GM12865 (cell line): ENCODE measurements at regions not wholly inside any gene's neighbourhood (a gene's known extent, or its start where the extent isn't known, plus 50 kb on each side); places are given as distances from the start of the nearest gene placed in this dataset.

Experiments used
- DNase-seq: peaks from one replicate; pipeline ENCODE4 v3.0.0; 2010; ENCODE audit warnings: low read depth
- H3K4me3 ChIP-seq: 2 replicates; pipeline ENCODE4 v1.5.1; 2011; ENCODE audit warnings: mild to moderate bottlenecking, low read depth, low read length, control low read depth
- CTCF ChIP-seq: IDR thresholded peaks from 2 replicates; pipeline ENCODE4 v1.5.1; 2011; ENCODE audit warnings: low read length, control low read depth, low read depth, inconsistent platforms; ENCODE audit not compliant: insufficient read depth; ENCODE audit errors: missing control alignments

- H3K4me3 ChIP-seq = no peak overlapping the region
- no peak for TF ChIP-seq CTCF
- DNase-seq = peak; percentile 19
These were observed 1624.8 kb upstream of the TENM3 start for GRCh38 chr4:180618396-180618795.

GRCh38 chr4:180619440-180619839 is 1623.8 kb upstream of the TENM3 start:
- no peak overlapping the region for H3K4me3 ChIP-seq
- no peak for TF ChIP-seq CTCF
- no peak for DNase-seq

DNA sequence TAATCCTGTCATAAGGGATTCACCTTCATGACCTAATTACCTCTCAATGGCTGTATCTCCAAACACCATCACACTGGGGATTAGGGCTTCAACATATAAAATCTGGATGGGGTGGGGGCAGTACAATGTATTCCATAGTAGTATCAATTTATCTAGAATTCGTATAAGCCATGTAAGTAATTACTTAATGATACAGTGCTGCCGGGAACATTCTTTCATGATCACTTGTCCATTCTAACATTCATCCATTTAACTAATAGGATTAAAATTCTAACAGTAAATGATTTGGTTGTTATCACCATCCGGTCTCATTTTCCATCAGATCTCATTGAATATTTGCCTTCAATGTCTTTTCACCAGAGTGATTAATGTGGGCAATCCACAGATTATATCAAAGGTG is 1620.9 kb upstream of the TENM3 start:
- DNase-seq = no peak
- no peak overlapping the region for H3K4me3 ChIP-seq
- TF ChIP-seq CTCF = no peak

- DNase-seq = no peak
- no peak overlapping the region for H3K4me3 ChIP-seq
- no peak for TF ChIP-seq CTCF
These were observed 1617.5 kb upstream of the TENM3 start for GRCh38 chr4:180625653-180626052.

GRCh38 chr4:180630012-180630665 is 1613.1 kb upstream of the TENM3 start:
- DNase-seq = no peak
- no peak for TF ChIP-seq CTCF
- no peak overlapping the region for H3K4me3 ChIP-seq

DNA sequence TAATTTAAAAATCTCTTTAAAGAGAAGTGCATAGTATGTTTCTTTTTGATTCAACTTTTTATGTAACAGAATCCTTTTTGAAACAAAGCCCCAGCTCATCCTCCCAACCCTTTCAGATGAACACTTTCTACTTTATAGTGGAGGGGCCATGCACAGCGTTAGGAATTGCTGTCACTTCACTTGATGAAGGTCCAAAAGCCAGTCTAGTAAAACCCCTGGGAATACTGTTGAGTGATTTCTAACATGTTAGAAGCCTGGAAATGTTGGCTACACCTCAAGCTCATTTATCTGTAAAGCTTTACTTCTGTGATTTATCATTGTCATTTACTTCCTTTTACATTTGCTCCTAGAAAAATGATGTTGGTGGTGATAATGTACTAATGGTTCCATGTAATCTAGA is 1608.9 kb upstream of the TENM3 start:
- no peak for TF ChIP-seq CTCF
- H3K4me3 ChIP-seq = no peak overlapping the region
- no peak for DNase-seq

DNA sequence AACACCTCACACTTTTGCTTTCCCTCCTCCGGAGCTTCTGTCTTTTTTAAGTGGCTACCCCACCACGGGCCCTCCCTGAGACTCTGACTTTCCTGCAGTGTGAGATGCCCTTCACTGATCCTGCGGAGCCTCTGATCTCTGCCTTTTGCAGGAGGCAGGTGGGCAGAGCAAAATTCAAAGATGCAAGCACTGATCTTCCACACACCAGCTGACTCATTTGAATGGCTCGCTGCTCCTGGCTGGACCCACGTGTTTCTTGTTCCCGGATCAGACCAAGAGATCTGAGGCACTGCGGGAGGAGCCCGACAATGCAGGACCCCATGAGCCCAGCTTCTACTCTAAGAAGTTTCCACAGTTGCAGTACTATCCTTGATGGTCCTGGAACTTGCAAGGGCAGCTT is 1607.9 kb upstream of the TENM3 start:
- no peak for TF ChIP-seq CTCF
- H3K4me3 ChIP-seq = no peak overlapping the region
- no peak for DNase-seq
